ENCODE measurements at regions not wholly inside any gene's neighbourhood (a gene's known extent, or its start where the extent isn't known, plus 50 kb on each side); places are given as distances from the start of the nearest gene placed in this dataset.
A peak's percentile ranks its signal among the peaks of the same experiment; 100 is the strongest.

- DNase-seq (ENCODE audit: low read depth): no peak
Observed at GRCh38 chr12:77122661-77123060, 57.3 kb upstream of the E2F7 start.

DNA sequence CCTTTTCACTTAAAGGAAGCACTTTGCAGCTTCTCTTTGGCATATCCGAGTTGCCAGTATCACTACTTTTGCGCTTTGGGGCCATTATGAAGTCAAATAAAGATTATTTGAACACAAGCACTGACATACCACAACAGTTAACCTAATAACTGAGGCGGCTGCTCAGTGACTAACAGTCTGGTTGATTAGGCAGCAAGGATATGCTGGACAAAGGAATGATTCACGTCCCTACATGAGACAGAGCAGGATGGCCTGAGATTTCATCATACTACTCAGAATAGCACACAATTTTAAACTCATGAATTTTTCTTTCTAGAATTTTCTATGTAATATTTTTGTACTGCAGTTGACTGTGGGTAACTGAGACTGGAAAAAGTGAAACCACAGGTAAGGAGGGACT lies 56.9 kb upstream of the E2F7 start:
- peak; percentile 94 for DNase-seq (ENCODE audit: low read depth)

DNA sequence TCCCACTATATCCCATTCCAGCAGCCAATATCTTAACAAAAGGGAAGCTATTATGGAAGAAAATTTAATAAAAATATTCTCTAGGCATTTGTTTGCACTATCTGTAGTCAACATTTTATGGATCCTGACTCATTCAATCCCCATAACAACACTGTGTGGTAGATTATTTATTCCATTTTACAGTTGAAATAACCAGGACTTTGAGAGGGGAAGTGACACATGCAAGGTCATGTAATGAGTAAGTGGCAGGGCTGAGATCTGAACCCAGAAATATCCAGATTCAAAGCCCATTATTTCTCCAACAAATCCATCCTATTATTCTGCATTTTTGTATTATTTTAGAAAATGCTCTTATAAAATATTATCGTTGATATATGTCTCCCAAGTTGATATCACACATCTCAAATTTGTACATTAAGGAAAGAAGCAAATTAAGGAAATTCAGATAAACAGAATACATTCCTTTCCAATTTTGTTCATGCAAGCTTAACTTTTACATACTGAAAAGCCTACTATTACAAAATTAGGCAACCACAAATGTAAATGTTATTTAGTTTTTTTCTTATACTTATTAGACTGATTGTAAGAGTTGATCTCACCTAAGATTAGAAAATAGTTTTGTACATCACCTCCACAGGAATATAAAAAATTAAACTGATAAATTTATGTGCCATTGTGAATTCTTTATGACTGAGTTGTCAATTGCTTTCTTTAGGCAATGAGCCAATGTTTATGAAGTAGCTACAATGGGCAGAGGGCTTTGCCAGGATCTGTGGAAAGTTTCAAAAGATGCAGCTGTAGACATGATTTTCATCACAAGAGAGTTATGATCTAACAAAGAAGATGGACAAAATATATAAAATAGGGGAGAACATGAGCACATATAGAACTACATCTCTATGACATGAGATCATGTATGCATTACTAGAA lies 55.1 kb upstream of the E2F7 start:
- peak; percentile 92 for DNase-seq (ENCODE audit: low read depth)

- DNase-seq (ENCODE audit: low read depth): peak; percentile 73
Observed at GRCh38 chr12:77118696-77119095, 53.3 kb upstream of the E2F7 start.

DNA sequence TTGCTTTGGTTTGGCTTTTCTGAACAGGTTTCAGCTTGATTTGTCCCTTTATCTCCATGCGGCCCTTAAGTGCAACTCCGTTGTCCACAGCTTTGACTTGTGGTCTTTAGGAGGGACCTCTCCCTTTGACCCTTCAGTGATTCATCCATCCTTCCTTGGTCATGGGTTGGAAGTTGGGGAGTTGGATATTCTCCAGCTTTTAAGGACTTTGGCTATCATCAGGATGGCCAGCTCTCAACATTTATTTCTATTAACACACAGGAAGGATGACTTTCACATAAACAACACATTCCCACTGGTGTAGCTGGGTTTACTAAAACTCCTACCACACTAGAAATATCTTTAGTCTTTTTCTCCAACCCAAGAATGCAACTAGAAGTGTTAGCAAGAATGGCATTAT lies 50.9 kb upstream of the E2F7 start:
- DNase-seq (ENCODE audit: low read depth): peak; percentile 95

GRCh38 chr12:77115471-77115870 lies 50.1 kb upstream of the E2F7 start:
- peak; percentile 56 for DNase-seq (ENCODE audit: low read depth)

All from M059J (cell line).